ENCODE measurements at regions not wholly inside any gene's neighbourhood (a gene's known extent, or its start where the extent isn't known, plus 50 kb on each side); places are given as distances from the start of the nearest gene placed in this dataset.
"Not testable (repeated sequence)": the region's sequence is repeated elsewhere in the genome, so short reads cannot be mapped to it uniquely, and the experiment has no call there.

DNA sequence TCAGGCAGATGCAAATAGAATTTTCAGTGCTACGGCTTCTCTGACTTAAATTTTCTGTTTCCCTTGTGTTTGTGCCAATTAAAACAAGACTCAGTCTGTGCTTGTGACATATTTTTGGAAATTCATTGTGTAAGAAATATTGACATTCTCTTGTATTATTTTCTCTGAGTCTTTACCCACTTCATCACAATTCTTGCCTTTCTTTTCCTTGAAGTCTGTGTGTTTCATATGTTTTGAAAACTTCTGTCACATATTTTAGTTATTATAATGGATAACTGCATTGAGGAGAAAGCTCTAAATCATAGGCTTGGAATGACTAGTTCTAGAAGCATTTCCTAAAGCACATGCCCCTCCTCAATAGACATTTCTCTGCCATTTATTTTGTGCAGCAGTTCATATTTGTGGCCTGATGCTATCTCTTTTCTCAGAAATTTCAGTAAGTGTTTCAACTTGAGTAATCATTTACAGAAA is 206.6 kb downstream of the PALM2AKAP2 start:
- DNase-seq = no peak

DNA sequence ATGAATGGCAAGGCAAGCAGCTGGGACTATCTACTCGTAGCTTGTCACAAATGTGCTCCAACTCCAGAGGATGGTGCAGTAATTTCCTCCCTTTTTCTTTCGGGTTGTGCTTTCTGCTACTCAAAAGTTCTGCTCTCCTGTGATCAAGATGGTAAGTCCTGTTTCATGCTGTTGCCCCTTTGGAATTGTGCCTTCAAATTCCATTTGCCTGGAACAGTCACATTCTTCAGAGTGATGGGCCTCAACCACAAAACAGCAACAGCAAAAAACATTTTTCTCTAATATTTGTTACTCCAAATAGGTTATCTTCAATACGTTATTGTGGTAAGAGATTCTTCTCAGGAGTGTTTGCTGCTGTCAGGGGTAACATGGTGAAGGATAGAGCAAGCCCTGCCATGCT is 209.3 kb downstream of the PALM2AKAP2 start:
- DNase-seq = no peak

DNA sequence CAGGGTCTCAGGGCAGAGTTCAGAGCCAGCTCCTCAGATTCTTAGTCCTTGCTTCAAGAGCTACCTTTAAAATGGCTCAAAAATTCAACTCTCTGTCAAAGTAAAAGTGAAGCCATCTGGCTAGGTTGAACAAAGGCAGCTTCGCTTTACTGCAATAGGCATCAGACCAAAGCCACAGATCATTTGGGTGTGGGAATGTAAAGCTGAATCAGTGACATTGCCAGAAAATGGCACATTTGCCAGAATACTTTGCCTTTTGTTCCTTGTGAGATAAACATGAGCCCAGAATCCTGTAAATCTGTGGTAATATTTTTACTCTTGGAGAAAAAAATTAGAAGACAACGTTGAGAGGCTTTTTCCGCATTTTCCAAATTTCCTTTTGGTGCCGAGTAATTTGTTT is 210.5 kb downstream of the PALM2AKAP2 start:
- DNase-seq = no peak

- DNase-seq = no peak
Observed at GRCh38 chr9:109992293-109992692, 212.3 kb downstream of the PALM2AKAP2 start.

DNA sequence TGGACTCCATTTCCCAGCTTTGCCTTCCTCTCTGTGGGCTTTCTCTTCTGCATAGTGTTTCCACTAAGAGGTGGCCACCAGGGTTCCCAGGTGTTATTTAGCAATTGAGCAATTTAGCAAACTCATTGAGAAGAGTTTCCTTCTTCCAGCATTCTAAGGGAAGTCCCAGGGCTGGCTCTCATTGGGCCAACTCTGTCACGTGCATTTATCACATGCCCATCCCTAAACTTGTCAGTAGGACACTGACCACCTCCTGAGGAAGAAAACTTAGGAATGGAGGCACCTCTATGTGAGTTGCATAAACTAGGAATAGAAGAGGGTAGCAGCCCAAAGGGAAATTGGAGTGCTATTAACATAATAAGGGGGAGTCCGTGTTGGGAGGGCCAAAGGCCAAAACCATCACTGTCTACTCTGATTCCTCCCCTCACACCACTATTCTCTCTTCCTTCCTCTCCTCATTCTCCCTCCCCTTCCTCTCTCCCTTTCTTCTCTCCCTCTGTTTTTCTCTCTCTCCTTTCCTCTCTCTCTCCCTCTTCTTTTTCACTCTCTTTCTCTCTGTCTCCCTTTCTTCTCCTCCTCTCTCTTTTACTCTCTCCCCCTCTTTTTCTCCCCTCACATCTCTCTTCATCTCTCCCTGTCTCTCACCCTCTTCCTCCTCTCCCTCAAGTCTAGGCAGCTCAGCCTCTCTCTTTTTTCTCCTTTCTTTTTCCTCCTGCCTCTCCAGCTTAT is 213.4 kb downstream of the PALM2AKAP2 start:
- no peak for DNase-seq

- no peak for DNase-seq
Observed at GRCh38 chr9:109994141-109994540, 213.8 kb downstream of the C9orf152 start.

- no peak for DNase-seq
Observed at GRCh38 chr9:109996936-109997580, 210.9 kb downstream of the C9orf152 start.

GRCh38 chr9:109997682-109998081 is 210.3 kb downstream of the C9orf152 start:
- DNase-seq = no peak

DNA sequence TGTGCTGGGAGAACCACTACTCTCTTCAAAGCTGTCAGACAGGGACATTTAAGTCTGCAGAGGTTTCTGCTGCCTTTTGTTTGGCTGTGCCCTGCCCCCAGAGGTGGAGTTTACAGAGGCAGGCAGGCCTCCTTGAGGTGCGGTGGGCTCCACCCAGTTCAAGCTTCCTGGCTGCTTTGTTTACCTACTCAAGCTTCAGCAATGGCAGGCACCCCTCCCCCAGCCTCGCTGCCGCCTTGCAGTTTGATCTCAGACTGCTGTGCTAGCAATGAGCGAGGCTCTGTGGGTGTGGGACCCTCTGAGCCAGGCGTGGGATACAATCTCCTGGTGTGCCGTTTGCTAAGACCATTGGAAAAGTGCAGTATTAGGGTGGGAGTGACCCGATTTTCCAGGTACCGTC is 202.4 kb downstream of the C9orf152 start:
- not testable (repeated sequence) for DNase-seq

- DNase-seq = no peak
Observed at GRCh38 chr9:110006657-110007056, 201.3 kb downstream of the C9orf152 start.

GRCh38 chr9:110007477-110008270 is 200.3 kb downstream of the C9orf152 start:
- DNase-seq = no peak

DNA sequence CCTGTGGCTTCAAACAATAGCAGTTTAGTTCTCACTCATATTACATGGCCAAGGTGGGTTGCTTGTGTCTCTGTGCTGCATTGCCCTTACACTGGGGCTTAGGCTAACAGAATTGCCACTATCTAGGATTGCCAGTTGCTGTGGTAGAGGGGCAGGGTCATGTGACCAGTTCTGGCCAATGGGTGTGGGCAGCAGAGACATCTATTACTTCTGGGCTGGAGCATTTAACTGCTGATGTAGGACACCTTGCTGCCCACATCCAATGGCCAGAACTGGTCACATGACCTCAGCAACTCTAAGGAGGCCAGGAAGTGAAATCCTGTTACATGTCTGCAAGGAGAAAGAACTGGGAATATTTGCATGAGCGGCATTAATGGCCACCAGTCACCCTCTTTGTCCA is 199.3 kb downstream of the C9orf152 start:
- no peak for DNase-seq

DNA sequence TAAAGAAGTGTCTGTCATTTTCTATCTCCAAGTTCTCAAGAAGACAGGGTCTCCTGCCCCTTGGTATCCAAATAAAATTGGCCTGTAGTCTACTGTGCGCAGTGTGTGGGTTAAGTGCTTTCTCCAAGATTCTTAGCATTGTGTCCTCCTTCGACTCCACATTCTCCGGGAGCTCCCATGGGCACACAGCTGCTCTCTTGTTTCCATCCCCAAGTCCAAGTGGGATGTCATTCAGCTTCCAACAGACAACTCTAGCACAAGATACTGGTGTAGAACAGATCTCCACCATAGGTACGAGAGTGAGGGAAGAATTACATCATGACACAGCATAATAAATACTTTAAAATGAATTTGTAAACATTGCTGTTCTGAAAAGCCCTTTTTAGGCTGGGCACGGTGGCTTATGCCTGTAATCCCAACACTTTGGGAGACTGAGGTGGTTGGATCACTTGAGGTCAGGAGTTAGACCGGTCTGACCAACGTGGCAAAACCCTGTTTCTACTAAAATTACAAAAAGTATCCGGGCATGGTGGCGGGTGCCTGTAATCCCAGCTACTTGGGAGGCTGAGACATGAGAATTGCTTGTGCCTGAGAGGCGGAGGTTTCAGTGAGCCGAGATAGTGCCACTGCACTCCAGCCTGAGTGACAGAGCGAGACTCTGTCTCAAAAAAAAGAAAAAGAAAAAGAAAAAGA is 196.2 kb downstream of the C9orf152 start:
- DNase-seq = no peak

GRCh38 chr9:110013064-110013463 is 194.9 kb downstream of the C9orf152 start:
- no peak for DNase-seq

DNA sequence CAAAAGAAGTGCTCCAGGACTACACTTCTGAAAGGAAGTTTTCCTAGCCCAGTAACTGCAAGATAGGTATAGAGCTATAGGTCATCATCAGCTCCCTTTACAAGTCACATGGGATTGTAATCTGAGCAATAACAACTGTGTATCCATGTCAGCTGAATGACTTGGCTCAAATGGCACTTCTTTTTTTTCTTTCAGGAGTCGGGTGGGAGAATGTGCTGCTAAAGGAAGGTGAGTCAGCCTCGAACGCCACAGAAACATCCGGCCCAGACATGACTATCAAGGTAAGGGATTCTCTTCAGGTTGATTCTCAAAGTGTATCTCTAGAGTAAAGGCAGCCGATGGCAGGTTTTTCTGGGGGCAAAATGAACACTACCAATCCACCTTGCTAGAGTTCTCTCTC is 192.2 kb downstream of the C9orf152 start:
- no peak for DNase-seq

DNA sequence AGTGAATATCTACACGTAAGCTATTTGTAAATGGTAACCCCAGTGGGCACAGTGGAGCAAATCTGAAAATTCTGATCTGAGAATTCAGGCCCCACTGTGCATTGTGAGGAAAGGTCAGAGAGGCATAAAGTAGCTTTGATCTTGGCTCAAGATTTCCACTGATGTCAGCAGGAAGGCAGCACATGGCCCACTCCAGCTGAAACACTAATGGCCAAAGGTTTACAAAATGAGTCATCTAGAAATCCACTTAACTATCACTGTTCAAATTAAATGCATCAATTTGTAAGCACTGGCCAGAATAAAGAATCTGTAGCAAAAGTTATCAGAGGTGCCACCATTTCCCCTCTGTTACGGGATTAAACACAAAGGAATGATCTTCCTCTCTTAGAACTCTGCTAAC is 191.6 kb downstream of the C9orf152 start:
- DNase-seq = no peak

DNA sequence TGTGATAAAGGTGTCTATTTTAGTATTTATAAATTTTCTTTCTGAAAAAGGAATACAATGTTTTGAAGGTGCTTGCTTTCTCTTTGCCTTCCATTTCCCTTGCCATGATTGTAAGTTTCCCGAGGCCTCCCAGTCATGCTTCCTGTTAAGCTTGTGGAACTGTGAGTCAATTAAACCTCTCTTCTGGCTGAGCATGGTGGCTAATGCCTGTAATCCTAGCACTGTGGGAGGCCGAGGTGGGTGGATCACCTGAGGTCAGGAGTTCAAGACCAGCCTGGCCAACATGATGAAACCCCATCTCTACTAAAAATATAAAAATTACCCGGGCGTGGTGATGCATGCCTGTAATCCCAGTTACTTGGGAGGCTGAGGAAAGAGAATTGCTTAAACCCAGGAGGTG is 187.7 kb downstream of the C9orf152 start:
- not testable (repeated sequence) for DNase-seq

DNA sequence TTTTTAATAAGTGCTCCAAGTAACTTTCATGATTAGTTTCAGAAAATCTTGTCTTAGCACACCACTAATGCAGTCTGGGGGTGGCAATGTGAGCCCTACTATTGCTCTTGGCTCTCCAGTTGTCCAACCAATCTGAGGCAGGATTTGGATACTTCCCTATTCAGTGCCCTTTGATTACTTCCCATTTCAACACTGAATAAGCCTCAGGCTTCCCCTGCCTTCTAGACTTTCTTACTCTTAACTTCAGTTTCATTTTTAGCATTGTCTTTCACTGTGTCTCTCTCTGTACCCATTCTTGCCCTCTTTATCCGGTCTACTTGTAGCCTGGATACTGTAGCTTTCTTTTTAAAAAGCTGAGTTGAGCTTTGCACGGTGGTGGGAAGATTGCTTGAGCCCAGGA is 186.1 kb downstream of the C9orf152 start:
- no peak for DNase-seq

GRCh38 chr9:110023221-110023620 is 184.7 kb downstream of the C9orf152 start:
- not testable (repeated sequence) for DNase-seq

- DNase-seq = no peak
Observed at GRCh38 chr9:110025551-110026170, 182.3 kb downstream of the C9orf152 start.

GRCh38 chr9:110027671-110028081 is 180.3 kb downstream of the C9orf152 start:
- DNase-seq = peak; percentile 38

- DNase-seq = no peak
Observed at GRCh38 chr9:110028271-110028670, 179.7 kb downstream of the C9orf152 start.

GRCh38 chr9:110028676-110029075 is 179.3 kb downstream of the C9orf152 start:
- DNase-seq = no peak

All from femur (tissue), 1 donor.